ENCODE measurements at regions not wholly inside any gene's neighbourhood (a gene's known extent, or its start where the extent isn't known, plus 50 kb on each side); places are given as distances from the start of the nearest gene placed in this dataset.

DNA sequence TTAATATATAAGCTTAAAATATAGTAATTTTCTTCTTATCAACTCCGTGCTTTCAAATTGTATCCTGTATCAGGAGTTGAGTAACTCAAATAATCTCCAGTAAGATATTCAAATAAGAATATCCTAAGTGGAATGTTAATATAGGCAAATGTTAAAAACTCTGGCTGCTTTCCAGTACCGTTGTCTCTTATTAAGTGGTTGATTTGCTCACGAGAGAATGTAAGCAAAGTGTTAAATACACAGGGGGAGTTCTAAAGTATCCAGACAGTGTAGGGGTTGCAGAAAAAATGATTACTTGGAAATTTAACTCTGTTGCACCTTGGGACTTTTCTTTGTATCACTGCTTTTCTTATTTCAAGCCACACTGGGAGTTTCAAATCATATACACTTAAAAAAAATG, 478.9 kb upstream of the TBL1XR1 start:
- TF ChIP-seq, protein P1, sequence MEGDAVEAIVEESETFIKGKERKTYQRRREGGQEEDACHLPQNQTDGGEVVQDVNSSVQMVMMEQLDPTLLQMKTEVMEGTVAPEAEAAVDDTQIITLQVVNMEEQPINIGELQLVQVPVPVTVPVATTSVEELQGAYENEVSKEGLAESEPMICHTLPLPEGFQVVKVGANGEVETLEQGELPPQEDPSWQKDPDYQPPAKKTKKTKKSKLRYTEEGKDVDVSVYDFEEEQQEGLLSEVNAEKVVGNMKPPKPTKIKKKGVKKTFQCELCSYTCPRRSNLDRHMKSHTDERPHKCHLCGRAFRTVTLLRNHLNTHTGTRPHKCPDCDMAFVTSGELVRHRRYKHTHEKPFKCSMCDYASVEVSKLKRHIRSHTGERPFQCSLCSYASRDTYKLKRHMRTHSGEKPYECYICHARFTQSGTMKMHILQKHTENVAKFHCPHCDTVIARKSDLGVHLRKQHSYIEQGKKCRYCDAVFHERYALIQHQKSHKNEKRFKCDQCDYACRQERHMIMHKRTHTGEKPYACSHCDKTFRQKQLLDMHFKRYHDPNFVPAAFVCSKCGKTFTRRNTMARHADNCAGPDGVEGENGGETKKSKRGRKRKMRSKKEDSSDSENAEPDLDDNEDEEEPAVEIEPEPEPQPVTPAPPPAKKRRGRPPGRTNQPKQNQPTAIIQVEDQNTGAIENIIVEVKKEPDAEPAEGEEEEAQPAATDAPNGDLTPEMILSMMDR (conservative IDR thresholded peaks at IDR 0.05): no peak
- TF ChIP-seq EZH2 (IDR thresholded peaks at IDR 0.05; ENCODE audit: low read depth): no peak
- no peaks in the 10 kb centered on the region for H4K20me1 ChIP-seq (ENCODE audit: insufficient read depth)
- no peaks in the 10 kb centered on the region for H3K36me3 ChIP-seq (ENCODE audit: low read depth)
- no TSS peak for BruUV-seq (replicated peaks)
- no peaks in the 10 kb centered on the region for H3F3A ChIP-seq (ENCODE audit: insufficient read depth, low read depth)
- no peaks in the 10 kb centered on the region for H3K9me2 ChIP-seq (ENCODE audit: insufficient read depth)
- H2AFZ ChIP-seq: no peak overlapping the region
- H3K27me3 ChIP-seq (ENCODE audit: insufficient read depth, low read depth): no peaks in the 10 kb centered on the region
- intact Hi-C loops (cut with micrococcal nuclease; ENCODE audit: unreplicated experiment): no loop called here
- H3K4me3 ChIP-seq: no peak overlapping the region
- ChIA-PET CTCF (no interaction called here), POLR2A (ENCODE audit: unreplicated experiment) (no interaction called here)
- no peaks in the 10 kb centered on the region for H3K79me2 ChIP-seq (ENCODE audit: low read depth)
- H3K27ac ChIP-seq: no peak overlapping the region
- no peak overlapping the region for H3K4me2 ChIP-seq
- no peak for DNase-seq
- H3K9me3 ChIP-seq (ENCODE audit: insufficient read depth, low read depth): peaks cover 5% of the 10 kb centered on the region; the same call in 1 of the 2 replicates
- H3K4me1 ChIP-seq (replicated peaks; ENCODE audit: insufficient read depth): 0 out of 2 replicates have a peak, but pooled peaks cover 6% of the 10 kb centered on the region

DNA sequence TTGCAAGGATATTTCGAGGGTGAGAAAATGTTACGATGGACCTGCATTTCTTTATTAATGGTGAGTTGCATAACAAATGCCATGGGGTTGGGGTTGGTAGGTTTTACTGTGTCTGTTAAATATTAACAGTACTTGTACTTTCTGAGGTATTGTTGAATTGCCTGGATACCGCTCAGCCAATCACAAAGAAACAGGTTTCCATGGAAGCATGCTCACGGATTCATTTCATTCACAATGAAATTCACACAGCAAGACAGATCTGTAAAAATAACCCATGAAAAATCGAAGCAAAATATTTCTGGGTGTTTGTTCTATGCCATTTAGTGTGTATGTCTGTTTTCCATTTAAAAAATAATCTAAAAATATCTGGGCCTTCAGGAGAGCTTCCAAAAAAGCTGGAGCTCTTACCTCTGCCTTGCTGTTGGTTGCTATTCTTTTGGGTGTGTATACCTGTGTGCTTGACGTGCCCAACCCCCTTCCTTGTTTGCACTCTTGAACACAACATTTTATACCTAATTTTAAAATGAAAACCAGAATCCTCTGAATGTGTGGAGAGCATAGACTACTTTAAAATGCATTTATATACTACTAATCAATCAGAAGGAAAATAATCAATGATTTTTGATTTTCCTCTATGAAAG, 479.8 kb upstream of the TBL1XR1 start:
- intact Hi-C loops (cut with micrococcal nuclease; ENCODE audit: unreplicated experiment): no loop called here
- Histone ChIP-seq H3K4me1 (replicated peaks; ENCODE audit: insufficient read depth) (0 out of 2 replicates have a peak, but pooled peaks cover 6% of the 10 kb centered on the region), H3K27me3 (ENCODE audit: insufficient read depth, low read depth) (no peaks in the 10 kb centered on the region), H3K9me3 (ENCODE audit: insufficient read depth, low read depth) (peaks cover 5% of the 10 kb centered on the region; the same call in 1 of the 2 replicates), H3K4me3 (no peak overlapping the region), H3F3A (ENCODE audit: insufficient read depth, low read depth) (no peaks in the 10 kb centered on the region), H3K27ac (no peak overlapping the region), H2AFZ (no peak overlapping the region), H3K4me2 (no peak overlapping the region), H3K36me3 (ENCODE audit: low read depth) (no peaks in the 10 kb centered on the region), H3K9me2 (ENCODE audit: insufficient read depth) (no peaks in the 10 kb centered on the region), H4K20me1 (ENCODE audit: insufficient read depth) (no peaks in the 10 kb centered on the region), H3K79me2 (ENCODE audit: low read depth) (no peaks in the 10 kb centered on the region)
- BruUV-seq (replicated peaks): no TSS peak
- no peak for DNase-seq
- POLR2A ChIA-PET (ENCODE audit: unreplicated experiment): no interaction called here
- TF ChIP-seq EZH2 (IDR thresholded peaks at IDR 0.05; ENCODE audit: low read depth): no peak
- TF ChIP-seq, protein P1 (conservative IDR thresholded peaks at IDR 0.05): no peak
- CTCF ChIA-PET: no interaction called here

DNA sequence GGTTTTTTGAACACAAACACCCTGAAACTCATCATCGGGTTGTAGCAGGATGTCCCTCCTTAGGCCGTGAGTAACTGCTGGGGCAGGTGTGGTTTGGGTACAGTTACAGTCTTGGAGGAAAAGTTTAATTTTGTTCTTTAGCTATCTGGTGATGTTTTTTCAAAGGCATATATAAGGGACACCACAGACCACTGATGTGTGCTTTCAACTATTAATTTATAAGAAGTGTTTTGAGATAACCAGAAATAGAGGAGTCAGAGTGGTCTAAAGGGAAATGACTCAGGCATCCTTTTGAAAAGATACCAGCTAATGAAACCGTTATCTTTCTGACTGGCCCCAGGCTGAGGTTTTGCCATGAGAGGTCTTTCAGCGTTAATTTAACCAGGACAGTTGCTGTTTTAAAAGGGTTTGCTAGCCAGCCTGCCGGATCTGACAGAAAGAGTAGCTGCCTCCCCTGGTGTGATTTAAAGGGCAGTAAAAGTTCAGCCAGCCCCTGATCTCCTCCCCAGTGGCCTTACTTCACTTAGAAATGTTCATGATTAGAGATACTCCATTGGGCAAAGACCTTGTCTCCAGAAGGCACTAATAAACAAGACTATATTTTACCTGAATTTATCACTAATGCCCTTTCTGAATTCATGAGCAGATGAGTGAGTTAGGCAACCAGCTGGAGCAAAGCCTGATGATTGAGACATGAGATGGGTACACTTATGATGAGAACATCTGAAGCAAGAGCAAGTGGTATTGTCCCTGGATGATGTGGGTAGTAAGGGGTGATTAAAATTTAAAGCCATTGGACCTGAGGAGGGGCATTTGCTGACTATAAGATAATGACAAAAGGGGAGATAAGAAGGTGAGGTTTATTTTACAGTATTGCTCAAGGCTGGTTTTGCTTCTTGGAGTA, 482.5 kb upstream of the TBL1XR1 start:
- no peak overlapping the region for H2AFZ ChIP-seq

More for the DNA sequence above, 482.5 kb upstream of the TBL1XR1 start:
- Histone ChIP-seq H3K4me2 (no peak overlapping the region), H3K27ac (no peak overlapping the region), H3F3A (ENCODE audit: insufficient read depth, low read depth) (no peaks in the 10 kb centered on the region), H3K36me3 (ENCODE audit: low read depth) (no peaks in the 10 kb centered on the region), H3K9me3 (ENCODE audit: insufficient read depth, low read depth) (peaks cover 5% of the 10 kb centered on the region; the same call in 1 of the 2 replicates), H3K4me1 (replicated peaks; ENCODE audit: insufficient read depth) (no peaks in the 10 kb centered on the region), H3K79me2 (ENCODE audit: low read depth) (no peaks in the 10 kb centered on the region), H4K20me1 (ENCODE audit: insufficient read depth) (no peaks in the 10 kb centered on the region), H3K27me3 (ENCODE audit: insufficient read depth, low read depth) (no peaks in the 10 kb centered on the region), H3K9me2 (ENCODE audit: insufficient read depth) (no peaks in the 10 kb centered on the region), H3K4me3 (no peak overlapping the region)
- no peak for DNase-seq
- intact Hi-C loops (cut with micrococcal nuclease; ENCODE audit: unreplicated experiment): no loop called here
- CTCF ChIA-PET: no interaction called here
- no peak for TF ChIP-seq EZH2 (IDR thresholded peaks at IDR 0.05; ENCODE audit: low read depth)
- TF ChIP-seq, protein P1 (conservative IDR thresholded peaks at IDR 0.05): no peak
- no TSS peak for BruUV-seq (replicated peaks)
- POLR2A ChIA-PET (ENCODE audit: unreplicated experiment): interaction anchor here (0.6 kb wide), 1 partner anchor 27 kb away, joined by 3 read pairs; no protein-coding TSS in a partner anchor

Data from PC-9 (cell line).